Endothelial cell (in vitro differentiated cells): ENCODE measurements at regions not wholly inside any gene's neighbourhood (a gene's known extent, or its start where the extent isn't known, plus 50 kb on each side); places are given as distances from the start of the nearest gene placed in this dataset.

Experiments
- DNase-seq: peaks from one replicate; pipeline ENCODE4 v3.0.0; 2021; ENCODE audit warnings: low spot score
- H3K27ac Mint-ChIP-seq: one replicate; pipeline ENCODE4 v1.8.0; 2021; ENCODE audit warnings: mixed read lengths, inconsistent platforms; ENCODE audit not compliant: unreplicated experiment
- H3K27me3 Mint-ChIP-seq: one replicate; pipeline ENCODE4 v1.8.0; 2021; ENCODE audit warnings: mild to moderate bottlenecking, moderate library complexity, mixed read lengths, inconsistent platforms; ENCODE audit not compliant: unreplicated experiment
- H3K36me3 Mint-ChIP-seq: one replicate; pipeline ENCODE4 v1.8.0; 2021; ENCODE audit warnings: mild to moderate bottlenecking, low read depth, mixed read lengths, inconsistent platforms; ENCODE audit not compliant: unreplicated experiment
- H3K4me1 Mint-ChIP-seq: one replicate; pipeline ENCODE4 v1.8.0; 2021; ENCODE audit warnings: mild to moderate bottlenecking, mixed read lengths, inconsistent platforms; ENCODE audit not compliant: unreplicated experiment
- H3K4me3 Mint-ChIP-seq: one replicate; pipeline ENCODE4 v1.8.0; 2021; ENCODE audit warnings: mild to moderate bottlenecking, mixed read lengths, inconsistent platforms; ENCODE audit not compliant: unreplicated experiment
- H3K9me3 Mint-ChIP-seq: one replicate; pipeline ENCODE4 v1.8.0; 2021; ENCODE audit warnings: mixed read lengths, inconsistent platforms; ENCODE audit not compliant: unreplicated experiment
- CTCF ChIP-seq: fragments of 200-600 bp; sonication (generic); IDR thresholded peaks from one replicate; pipeline ENCODE4 v1.5.0; 2021; ENCODE audit warnings: antibody characterized with exemption; ENCODE audit not compliant: unreplicated experiment

GRCh38 chr5:125152461-125153189 is 406.2 kb upstream of the ZNF608 start:
- Mint-ChIP-seq H3K27ac (no peak overlapping the region), H3K9me3 (no peaks in the 10 kb centered on the region), H3K4me1 (peaks cover 10% of the 10 kb centered on the region), H3K4me3 (no peak overlapping the region), H3K36me3 (no peaks in the 10 kb centered on the region), H3K27me3 (no peaks in the 10 kb centered on the region)
- TF ChIP-seq CTCF = no peak
- no peak for DNase-seq

GRCh38 chr5:125153231-125153630 is 406.8 kb upstream of the ZNF608 start:
- Mint-ChIP-seq H3K4me1 (peaks cover 10% of the 10 kb centered on the region), H3K36me3 (no peaks in the 10 kb centered on the region), H3K27ac (no peak overlapping the region), H3K9me3 (no peaks in the 10 kb centered on the region), H3K27me3 (no peaks in the 10 kb centered on the region), H3K4me3 (no peak overlapping the region)
- no peak for TF ChIP-seq CTCF
- no peak for DNase-seq

- Mint-ChIP-seq H3K36me3 (no peaks in the 10 kb centered on the region), H3K27ac (no peak overlapping the region), H3K4me1 (peaks cover 10% of the 10 kb centered on the region), H3K9me3 (no peaks in the 10 kb centered on the region), H3K4me3 (no peak overlapping the region), H3K27me3 (no peaks in the 10 kb centered on the region)
- TF ChIP-seq CTCF = no peak
- no peak for DNase-seq
These were observed 408.1 kb upstream of the ZNF608 start for GRCh38 chr5:125154301-125155110.

GRCh38 chr5:125160787-125161502 is 414.5 kb upstream of the ZNF608 start:
- H3K4me1 Mint-ChIP-seq = no peaks in the 10 kb centered on the region
- peaks cover 5% of the 10 kb centered on the region for H3K9me3 Mint-ChIP-seq
- no peak for TF ChIP-seq CTCF
- peaks cover 4% of the 10 kb centered on the region for H3K27me3 Mint-ChIP-seq
- no peak for DNase-seq
- H3K4me3 Mint-ChIP-seq = no peak overlapping the region
- no peak overlapping the region for H3K27ac Mint-ChIP-seq
- H3K36me3 Mint-ChIP-seq = peaks cover 9% of the 10 kb centered on the region
